Hindlimb muscle (tissue), 1 donor: ENCODE measurements at regions not wholly inside any gene's neighbourhood (a gene's known extent, or its start where the extent isn't known, plus 50 kb on each side); places are given as distances from the start of the nearest gene placed in this dataset.

Experiments
- DNase-seq: peaks from one replicate; pipeline ENCODE4 v3.0.0-alpha.2; 2013

- DNase-seq = no peak
These were observed 550.1 kb downstream of the TBC1D4 start for GRCh38 chr13:74931698-74932433.

GRCh38 chr13:74930402-74931165 lies 551.4 kb downstream of the TBC1D4 start:
- no peak for DNase-seq

GRCh38 chr13:74929436-74929835 lies 552.5 kb downstream of the TBC1D4 start:
- DNase-seq = no peak

- no peak for DNase-seq
These were observed 554.1 kb downstream of the TBC1D4 start for GRCh38 chr13:74927823-74928222.

- no peak for DNase-seq
These were observed 559.0 kb downstream of the TBC1D4 start for GRCh38 chr13:74922963-74923362.

GRCh38 chr13:74921326-74921725 lies 560.6 kb downstream of the TBC1D4 start:
- DNase-seq = no peak

- DNase-seq = no peak
These were observed 561.0 kb downstream of the TBC1D4 start for GRCh38 chr13:74920920-74921319.

GRCh38 chr13:74920361-74920760 lies 561.6 kb downstream of the TBC1D4 start:
- no peak for DNase-seq

GRCh38 chr13:74919914-74920313 lies 562.1 kb downstream of the TBC1D4 start:
- DNase-seq = no peak

GRCh38 chr13:74912898-74913297 lies 569.1 kb downstream of the TBC1D4 start:
- no peak for DNase-seq

GRCh38 chr13:74910415-74910814 lies 571.6 kb downstream of the TBC1D4 start:
- no peak for DNase-seq

GRCh38 chr13:74907788-74908187 lies 574.2 kb downstream of the TBC1D4 start:
- no peak for DNase-seq

GRCh38 chr13:74904556-74904955 lies 577.4 kb downstream of the TBC1D4 start:
- no peak for DNase-seq

GRCh38 chr13:74895042-74895796 lies 586.8 kb downstream of the TBC1D4 start:
- no peak for DNase-seq

- DNase-seq = no peak
These were observed 589.9 kb downstream of the TBC1D4 start for GRCh38 chr13:74892096-74892495.

GRCh38 chr13:74891610-74892009 lies 590.4 kb downstream of the TBC1D4 start:
- DNase-seq = no peak

GRCh38 chr13:74889321-74889720 lies 592.6 kb downstream of the TBC1D4 start:
- no peak for DNase-seq

GRCh38 chr13:74886502-74886901 lies 595.5 kb downstream of the TBC1D4 start:
- no peak for DNase-seq

GRCh38 chr13:74883834-74884233 lies 598.1 kb downstream of the TBC1D4 start:
- no peak for DNase-seq

- peak; percentile 29 for DNase-seq
These were observed 610.4 kb downstream of the TBC1D4 start for GRCh38 chr13:74871369-74872070.

GRCh38 chr13:74870865-74871264 lies 611.1 kb downstream of the TBC1D4 start:
- DNase-seq = no peak

GRCh38 chr13:74869846-74870245 lies 612.1 kb downstream of the TBC1D4 start:
- DNase-seq = no peak

GRCh38 chr13:74868049-74868448 lies 613.9 kb downstream of the TBC1D4 start:
- no peak for DNase-seq
